Stimulated activated CD4-positive, alpha-beta T cell treated with anti-CD3 and anti-CD28 coated beads, Interleukin-1b, Interleukin-23, amount 100 ng/mL, for 48 hours (primary cell): ENCODE measurements at regions not wholly inside any gene's neighbourhood (a gene's known extent, or its start where the extent isn't known, plus 50 kb on each side); places are given as distances from the start of the nearest gene placed in this dataset.

Experiments used
- DNase-seq: peaks from one replicate; pipeline ENCODE4 v3.0.0-alpha.2; 2020

DNA sequence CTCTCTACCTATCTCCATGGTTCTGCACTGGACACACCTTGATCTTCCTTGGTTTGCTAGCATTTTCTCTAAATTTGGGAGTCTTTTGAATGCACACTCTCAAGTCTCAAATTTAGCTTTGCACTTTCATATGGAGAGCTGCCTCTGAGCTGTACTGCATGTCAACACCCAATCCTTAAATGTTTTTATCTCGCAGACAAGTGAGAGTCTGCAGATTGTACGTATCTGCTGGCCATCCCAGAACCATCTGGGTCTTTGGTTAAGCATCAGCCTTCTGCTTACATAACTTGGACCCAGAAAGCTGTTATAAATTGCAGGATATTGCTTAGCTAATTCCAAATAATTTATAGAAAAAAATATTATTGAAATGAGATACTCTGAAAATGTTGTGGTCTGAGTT lies 111.4 kb upstream of the GRAMD2B start:
- no peak for DNase-seq

DNA sequence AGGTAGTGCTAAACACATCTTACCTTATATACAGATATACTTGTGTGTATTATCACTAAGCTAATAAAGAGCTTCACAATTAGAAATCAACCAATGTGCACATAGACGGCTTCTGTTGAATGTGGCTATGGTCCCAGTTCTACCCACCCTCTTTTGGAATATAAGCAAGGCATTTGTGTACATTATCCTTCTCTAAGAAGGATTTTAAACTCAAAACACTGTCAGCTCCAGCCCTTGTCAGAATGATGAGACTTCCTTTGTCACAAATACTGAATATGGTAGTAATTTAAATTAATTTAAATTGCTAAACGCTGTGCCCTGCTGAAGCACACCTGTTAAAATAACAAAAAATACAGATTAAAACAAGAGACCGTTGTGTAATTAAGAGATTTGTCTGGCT lies 107.9 kb upstream of the GRAMD2B start:
- DNase-seq, result no peak

DNA sequence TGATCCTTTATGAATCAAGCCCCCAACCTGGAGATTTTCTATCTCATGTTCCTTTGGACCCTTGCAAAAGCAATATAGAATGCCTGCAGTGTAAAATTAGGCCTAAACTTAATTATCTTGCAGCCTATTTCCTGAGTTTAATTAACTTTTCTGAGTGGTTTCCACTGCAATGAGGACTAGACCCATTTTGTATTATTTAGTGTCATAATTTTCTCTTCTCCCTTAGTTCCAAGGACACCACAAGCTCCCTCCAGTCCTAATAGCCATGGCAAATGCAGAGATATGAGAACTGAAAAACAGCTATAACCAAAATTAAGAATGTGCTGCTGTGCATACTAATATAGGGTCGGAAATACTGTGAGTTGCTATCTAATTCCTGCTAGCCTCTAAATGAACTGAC lies 90.9 kb upstream of the GRAMD2B start:
- DNase-seq, result no peak

DNA sequence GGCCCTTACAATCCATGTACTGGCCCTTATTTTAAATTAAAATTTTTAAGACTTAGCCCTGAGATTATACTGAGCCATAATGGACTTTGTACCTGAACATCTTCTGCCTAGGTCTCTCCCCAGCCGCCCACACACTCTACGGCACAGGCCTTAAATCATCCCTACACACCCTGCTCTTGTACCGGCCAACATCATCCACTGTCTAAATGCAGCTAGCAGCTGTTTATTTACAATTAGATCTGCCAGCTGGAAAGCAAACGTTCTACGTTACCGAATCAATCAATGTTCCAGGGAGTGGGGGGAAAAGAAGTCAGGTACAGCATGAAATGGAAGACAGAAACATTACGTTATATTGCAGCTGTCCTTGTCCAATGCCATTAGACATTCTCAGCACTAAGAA lies 88.4 kb upstream of the GRAMD2B start:
- DNase-seq, result no peak

DNA sequence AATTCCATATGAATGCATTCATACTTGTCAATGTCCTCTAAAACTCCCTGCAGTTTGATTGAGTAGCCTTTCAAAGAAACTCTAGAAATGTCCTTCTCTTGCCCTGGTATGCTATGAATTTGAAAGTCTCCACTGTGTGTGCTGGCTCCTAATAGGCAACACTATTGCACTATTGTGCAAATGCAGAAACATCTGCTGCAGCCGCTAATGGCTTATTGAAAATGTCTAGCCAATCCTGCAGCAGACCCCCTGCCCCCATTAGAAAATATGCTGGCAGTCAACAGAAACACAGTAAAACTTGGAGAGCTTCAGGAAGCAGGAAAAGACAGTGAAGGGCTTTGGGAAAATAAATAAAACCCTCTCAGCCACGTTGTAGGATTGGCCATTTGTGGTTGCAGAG lies 87.3 kb upstream of the GRAMD2B start:
- DNase-seq, result no peak

DNA sequence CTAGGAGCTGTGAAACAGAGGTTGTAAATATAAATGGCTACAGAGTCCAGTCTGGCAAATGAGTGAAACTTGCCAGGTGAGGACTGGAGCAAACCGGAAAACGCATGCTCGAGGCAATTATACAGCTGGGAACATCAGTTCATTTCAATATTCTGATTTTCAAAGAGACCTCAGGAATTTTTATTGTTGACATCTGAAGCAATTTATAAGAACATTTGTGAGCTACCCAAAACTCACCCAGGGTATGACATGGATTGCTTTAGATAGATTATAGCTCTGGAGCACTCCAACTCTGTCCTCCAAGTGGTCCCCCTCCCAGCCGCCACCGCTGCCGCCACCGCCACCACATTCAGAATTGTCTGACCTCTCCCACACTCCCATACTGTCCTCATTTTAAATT lies 84.6 kb upstream of the GRAMD2B start:
- DNase-seq, result no peak

DNA sequence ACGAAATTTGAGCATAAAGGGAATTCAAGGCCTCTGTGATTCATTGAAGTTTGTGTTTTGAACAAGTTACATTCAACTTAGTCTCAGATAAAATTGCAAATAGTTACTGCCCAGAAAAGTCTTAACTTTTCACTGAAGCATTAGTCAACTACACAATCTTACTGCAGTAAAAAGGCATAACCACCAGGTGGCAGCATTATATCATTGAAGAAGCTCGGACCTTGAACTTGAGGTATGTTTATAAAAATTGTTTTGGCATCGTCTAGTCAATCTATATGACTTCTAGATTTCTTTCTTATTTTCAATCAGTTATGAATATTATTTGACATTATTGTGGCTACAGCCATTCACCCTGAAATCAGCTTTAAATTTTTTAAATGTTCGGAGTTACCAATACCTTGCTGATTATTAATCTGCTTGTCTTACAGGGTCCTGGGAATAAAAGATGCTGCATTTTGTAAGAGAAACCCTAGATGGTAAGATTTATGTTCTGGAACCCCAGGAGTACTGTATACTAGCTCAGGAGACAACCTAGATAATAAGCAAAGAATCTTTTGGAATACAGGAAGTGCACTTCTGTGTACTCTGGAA lies 83.9 kb upstream of the GRAMD2B start:
- peak; percentile 21 for DNase-seq

DNA sequence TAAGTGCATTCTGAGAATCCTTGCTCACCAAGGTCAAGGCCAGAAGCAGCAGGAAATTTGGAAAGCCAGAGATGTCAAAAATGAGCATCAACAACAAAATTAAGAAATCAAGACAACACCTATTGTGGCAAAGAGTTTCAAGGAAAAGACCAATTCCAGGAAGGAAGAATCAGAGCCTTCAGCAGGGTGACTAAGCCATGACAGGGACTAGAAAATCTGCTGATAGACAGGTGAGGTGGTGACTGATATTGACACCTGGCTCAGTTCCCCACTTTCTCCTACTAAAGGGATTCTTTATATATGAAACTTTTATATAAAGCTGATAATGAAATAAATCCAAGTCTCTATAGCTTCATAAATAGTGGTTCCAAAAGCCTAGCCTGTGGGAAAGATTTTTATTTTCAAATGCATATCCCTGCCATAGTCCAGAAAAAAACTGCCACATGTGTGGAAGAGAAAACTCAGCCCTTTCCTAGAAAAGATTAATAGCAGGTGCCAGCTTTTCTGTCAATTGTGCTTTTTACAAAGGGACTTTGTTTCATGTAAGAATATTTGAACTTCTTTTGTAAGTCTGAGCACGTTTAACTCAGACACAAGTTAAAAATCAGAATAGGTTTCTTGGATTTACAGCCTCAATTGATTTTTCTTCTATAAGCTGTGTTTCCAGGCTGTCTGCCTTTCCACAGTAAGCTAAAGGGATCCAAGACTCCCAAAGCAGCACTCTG lies 81.1 kb upstream of the GRAMD2B start:
- DNase-seq, result no peak

DNA sequence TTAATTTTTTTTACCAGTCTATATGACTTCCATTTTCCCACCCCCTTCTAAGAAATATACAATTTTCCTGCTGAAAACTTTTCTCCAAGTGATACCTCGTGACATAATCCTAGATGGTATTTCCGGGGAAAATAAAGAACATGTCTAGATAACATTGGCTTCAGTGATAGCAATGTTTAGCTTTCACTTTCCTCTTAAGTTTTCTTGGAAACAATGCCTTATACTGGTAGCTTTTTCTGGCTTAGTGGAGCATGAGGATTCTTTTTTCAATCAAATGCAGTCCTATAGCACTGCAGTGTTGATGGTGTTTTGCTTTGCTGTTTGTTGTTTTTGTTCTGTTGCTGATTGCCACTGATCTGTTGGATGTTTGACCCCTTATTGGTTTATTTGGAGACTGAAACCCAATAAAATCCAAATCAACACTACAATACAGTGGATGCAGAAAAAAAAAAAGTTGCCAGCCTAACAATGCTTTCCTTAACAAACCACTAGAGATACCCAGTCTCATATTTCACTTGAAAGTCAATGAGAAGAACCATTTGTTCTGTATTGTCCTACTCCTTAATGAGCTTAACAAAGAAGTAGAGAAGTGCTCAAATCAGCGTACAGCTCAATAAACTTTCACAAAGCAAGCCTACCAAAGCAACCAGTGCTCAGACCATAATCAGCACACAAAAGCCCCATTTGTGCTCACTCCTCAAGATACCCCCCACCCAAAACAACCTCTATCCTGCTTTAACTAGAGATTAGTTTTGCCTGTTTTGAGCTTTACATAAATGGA lies 74.2 kb upstream of the GRAMD2B start:
- DNase-seq, result no peak

DNA sequence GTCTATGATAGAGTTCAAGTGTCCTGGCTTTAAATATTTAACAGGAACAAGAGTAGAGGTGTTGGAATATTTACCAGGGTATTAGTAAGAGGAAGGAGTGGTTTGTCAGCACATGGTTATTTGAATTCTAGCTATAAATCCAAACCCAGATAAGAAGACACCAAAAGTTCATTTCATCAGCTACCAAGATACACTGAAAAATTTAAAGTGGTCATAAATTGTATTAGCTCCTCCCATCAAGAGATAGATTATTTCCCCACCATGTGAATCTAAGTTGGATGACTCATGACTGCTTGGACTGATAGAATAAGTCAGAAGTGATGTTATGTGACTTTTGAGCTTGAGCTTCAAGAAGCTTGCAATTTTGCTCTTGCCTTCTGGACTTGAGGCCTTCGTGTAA lies 72.1 kb upstream of the GRAMD2B start:
- no peak for DNase-seq

DNA sequence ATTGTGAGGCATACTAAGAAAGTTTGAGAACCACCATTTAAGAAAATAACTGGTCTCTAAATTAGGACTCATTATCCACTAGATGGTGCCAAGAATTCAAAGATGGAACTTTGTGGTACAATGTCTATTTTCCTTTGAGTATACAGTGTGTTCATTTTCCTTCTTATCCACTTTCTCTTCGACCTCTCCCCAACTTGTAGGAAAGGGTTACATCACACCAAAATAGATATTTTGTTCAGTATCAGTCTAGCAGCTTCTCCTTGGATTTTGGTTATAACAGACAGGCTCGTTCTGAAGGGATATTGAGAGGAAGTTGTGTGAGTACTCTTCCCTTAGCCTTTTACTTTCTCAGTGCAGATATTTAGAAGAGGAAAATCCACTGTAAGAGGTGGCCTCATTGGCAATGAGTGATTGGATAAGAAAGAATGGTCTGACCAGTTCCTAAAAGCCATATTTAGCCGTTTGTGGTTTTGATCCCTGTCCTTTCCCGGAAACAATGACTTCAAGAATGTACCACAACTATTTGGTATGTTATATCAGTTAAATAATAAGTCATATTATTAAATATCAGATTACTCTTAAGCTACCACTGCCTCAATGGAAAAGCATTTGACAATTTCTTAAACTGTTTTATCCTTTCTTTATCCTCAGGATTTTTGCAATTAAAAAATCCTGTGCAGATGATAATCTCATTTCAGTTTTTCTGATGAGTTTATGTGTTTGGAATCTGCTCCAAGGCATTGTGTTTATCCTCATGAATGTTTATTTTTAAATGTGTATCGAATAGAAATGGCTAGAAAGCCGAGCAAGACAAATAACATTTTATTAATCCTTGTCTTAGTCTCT lies 69.0 kb upstream of the GRAMD2B start:
- no peak for DNase-seq

DNA sequence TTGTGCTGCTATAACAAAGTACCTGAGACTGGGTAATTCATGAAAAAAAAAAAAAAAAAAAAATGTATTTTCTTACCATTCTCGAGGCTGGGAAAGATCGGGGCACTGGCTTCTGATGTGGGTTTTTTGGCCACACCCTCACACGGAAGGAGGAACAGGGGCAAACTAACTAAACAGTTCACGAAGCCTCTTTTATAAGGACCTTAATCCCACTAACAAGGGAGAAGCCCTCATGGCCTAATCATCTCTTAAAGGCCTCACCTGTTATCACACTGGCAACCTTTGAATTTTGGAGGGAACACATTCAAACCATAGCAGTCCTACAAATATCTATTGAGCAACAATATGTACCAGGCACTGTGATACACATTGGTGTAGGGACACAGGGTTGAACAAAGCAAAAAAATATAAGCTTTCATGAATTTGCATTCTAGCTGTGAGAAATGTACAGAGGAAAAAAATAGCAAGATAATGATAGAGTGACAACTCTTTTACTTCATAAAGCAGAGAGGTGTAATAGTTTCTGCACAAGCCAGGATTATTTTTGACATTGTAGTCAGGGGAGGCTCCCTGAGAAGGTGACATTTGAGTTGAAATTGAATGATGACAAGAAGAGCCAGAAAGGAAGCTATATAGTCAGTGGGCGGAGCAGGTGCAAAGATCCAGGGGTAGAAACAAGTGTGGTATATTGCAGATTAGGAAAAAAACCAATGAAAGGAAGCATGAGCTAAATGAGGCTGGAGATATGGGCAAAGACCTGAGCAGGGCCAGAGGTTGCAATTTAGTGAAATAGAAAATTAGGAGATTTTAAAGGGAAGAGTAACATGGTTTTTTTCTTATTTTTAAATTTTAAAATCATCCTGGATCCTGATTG lies 68.1 kb upstream of the GRAMD2B start:
- DNase-seq, result no peak

DNA sequence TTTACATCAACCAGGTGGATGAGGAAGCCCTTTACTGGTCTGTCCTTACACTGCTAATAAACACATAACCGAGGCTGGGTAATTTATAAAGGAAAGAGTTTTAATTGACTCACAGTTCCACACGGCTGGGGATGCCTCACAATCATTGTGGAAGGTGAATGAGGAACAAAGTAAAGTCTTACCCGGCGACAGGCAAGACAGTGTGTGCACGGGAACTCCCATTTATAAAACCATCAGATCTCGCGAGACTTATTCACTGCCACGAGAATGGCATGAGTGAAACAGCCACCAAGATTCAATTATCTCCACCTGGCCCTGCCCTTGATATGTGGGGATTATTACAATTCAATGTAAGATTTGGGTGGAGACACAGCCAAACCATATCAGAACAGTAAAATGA lies 67.3 kb upstream of the GRAMD2B start:
- DNase-seq, result no peak

DNA sequence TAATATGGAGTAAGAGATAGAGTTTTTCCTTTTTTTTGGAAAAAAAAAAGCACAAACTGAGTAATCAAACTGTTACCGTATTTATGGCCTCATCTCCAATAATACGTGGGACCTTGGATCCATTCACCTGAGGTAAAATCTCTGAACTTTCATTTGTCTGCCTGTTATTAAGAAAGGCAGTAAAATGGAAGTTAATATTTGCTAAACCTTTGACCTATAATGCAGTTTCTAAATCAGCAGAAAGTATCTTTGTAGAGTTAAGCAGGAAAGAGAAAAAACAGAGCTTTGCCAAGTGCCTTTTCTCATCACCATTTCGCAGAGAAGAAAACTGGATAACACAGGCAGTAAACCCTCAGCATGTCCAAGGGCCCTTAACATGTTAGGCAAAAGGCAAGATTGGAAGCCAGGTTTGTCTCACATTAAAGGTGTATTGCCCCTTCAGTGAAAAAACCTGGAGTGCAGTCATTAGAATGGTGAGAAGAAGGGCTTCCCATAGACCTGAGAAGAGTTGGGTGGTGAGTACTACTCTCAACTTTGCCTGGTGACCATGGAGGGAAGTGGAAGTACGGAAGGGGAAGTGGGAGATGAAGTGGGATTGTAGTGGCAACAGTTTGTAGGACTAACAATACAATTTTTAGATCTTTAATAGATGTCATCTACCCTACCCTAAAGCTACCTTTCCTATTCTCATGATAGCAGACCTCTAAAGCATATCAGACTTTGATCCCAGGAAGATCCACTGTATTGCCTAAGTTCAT lies 65.4 kb upstream of the GRAMD2B start:
- no peak for DNase-seq

DNA sequence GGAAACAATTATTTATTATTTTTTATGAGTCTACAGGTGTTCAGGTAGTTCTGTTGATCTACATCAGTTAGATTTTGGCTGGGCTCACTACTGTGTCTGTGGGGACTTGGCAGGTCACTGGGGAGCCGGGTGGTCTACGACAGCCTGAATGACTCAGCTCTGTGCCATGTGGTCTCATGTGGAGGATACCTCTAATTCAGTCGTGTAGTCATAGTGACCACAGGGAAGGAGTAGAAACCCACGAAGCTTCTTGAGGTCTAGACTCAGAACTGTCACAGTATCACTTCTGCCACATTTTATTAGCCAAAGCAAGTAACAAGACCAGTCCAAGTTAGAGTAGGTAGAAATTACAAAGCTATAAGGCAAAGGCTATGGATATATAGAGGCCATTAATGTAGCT lies 64.7 kb upstream of the GRAMD2B start:
- no peak for DNase-seq

DNA sequence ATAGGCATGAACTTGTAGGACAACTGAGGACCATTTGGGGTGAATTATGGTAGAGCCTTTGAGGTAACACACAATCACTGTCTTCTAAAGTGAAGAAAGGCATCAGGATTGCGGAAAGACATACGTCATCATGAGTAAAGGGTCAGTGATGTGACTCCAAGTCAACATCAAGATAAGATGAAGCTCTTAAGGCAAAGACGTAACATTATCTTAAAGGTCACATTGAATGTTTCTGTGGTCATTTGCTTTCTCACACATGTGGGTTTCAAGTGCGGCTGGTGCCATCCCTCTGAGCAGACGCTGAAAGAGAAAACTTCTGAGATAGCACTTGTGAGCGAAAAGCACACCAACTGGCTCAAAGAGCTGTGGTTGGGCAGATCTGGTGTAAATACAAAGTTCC lies 63.3 kb upstream of the GRAMD2B start:
- no peak for DNase-seq

DNA sequence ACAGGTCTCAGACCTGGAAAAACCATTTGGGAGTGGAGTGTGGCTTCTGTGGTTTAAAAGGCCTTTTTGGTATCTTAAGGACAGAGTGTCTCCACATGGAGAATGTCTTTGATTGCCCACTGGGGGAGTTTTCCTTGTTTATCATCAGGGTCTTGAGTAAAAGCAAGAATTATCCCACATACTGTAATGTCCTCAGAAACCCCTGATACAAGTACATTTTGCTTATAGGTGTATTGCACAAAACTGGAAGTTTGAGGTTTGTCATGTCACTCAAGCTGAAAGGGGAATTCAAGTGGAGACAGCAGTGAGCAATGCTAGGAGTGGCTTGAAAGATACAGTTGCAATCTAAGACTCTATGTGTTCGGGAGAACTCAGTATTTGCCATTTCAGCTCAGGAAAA lies 62.7 kb upstream of the GRAMD2B start:
- no peak for DNase-seq

DNA sequence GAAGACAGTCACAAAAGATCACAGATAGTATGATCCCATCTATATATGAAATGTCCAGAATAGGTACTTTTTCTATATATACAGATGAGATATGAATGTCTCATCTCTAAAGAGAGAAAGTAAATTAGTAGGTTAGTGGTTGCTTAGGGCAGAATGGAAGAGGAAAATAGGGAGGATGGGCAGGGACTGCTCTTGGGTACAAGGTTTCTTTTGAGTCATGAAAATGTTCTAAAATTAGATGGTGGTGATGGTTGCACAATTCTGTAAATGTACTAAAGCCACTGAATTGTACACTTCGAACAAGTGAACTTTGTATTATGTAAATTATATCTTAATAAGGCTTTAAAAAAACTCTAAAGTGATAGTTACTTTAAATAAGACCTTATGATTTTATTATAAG lies 59.6 kb upstream of the GRAMD2B start:
- no peak for DNase-seq

DNA sequence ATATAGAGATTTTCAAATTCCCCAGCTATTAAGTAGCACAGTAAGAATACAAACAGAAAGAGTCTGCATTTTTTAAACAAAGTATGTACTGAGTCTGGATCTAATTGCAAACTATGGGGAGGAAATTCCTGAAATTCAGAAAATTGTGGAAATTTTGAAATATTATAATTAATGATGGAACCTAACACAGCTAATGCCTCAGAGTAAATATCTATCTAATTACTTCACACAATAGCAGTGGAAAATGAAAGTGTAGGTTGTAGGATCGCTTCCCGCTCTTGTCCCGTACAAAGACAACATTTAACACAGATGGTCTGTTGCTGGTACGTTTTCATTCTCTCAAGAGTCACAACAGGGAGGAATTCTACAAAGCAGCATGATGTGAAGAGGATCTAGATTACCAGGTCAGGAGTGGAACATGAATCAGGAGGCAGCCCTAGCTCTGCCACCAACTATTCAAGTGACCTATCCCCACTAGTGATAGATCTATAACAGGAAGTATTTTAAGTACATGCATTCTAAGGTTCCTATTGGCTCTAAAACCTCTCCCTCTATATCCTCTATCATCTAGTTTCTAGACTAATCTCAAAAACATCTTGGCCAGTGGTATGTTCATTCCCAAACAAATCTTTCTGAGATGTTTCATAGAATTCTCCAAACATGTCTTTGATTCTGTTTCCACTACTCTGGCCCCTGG lies 58.9 kb upstream of the GRAMD2B start:
- no peak for DNase-seq

DNA sequence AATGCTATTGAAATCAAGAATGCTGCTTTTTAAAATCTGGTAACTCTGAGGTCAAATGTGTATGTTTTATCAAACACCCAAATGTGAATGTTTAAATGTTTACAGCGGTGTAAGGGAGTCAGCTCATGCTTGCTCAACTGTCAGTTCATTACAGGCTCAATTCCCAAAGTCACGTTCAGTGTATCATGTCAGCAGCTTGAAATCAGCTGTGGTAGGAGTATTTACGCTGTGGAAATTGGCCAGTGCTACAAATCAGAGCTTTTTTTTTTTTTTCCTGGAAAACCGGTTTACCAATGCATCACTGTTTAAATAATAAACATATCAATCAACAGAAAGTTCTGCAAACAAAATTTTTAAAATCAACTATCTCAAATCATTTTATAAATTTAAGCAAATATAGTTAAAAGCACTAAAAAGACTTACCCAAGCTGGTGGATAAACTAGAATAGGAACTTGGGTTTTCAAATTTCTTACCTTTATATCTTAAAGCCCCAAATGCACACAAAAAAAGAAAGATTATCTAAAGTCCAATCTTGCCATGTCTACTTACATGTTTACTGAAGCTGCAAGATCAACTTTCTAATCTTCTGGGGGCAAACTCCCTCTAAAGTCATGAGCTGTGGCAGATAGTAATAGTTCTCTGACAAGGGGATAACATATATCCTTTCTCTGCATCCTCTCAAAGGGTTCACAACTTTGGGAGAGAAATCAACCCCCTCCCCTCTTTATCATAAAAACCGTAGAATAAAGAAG lies 57.6 kb upstream of the GRAMD2B start:
- no peak for DNase-seq
